ENCODE measurements at regions not wholly inside any gene's neighbourhood (a gene's known extent, or its start where the extent isn't known, plus 50 kb on each side); places are given as distances from the start of the nearest gene placed in this dataset.

GRCh38 chr9:73577848-73578247, 426.2 kb downstream of the ANXA1 start:
- TF ChIP-seq, protein P1, sequence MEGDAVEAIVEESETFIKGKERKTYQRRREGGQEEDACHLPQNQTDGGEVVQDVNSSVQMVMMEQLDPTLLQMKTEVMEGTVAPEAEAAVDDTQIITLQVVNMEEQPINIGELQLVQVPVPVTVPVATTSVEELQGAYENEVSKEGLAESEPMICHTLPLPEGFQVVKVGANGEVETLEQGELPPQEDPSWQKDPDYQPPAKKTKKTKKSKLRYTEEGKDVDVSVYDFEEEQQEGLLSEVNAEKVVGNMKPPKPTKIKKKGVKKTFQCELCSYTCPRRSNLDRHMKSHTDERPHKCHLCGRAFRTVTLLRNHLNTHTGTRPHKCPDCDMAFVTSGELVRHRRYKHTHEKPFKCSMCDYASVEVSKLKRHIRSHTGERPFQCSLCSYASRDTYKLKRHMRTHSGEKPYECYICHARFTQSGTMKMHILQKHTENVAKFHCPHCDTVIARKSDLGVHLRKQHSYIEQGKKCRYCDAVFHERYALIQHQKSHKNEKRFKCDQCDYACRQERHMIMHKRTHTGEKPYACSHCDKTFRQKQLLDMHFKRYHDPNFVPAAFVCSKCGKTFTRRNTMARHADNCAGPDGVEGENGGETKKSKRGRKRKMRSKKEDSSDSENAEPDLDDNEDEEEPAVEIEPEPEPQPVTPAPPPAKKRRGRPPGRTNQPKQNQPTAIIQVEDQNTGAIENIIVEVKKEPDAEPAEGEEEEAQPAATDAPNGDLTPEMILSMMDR (IDR thresholded peaks at IDR 0.05) = no peak
- no peak for TF ChIP-seq POLR2A (IDR thresholded peaks at IDR 0.05)

Measured in body of pancreas (tissue), 4 donors.